ENCODE measurements at regions not wholly inside any gene's neighbourhood (a gene's known extent, or its start where the extent isn't known, plus 50 kb on each side); places are given as distances from the start of the nearest gene placed in this dataset.

- H3K4me3 ChIP-seq (replicated peaks in 1 of 3; ENCODE audit: insufficient read depth in 1 of 3, low read depth in 2 of 3, low read length in 3 of 3), result no peak overlapping the region
- WGBS (ENCODE audit: low lambda C conversion rate), result 4% methylated on average over 2 of the region's 2 CpGs
- H3K36me3 ChIP-seq (replicated peaks in 1 of 2; ENCODE audit: control insufficient read depth in 1 of 2, insufficient read depth in 2 of 2, low read length in 2 of 2), result no peaks in the 10 kb centered on the region
- BruUV-seq (replicated peaks), result no TSS peak
- no peak overlapping the region for H3K4me2 ChIP-seq (ENCODE audit: low read depth, low read length)
- FAIRE-seq (no peak), ATAC-seq (no peak), DNase-seq (ENCODE audit: low spot score) (no peak)
- no peak overlapping the region for H2AFZ ChIP-seq (ENCODE audit: low read length)
- in situ Hi-C loops (cut with HindIII; ENCODE audit: extremely low pct_ligation_motif_present, low pct_unique_long_range_greater_than_20kb) (no loop called here), intact Hi-C loops (cut with micrococcal nuclease; ENCODE audit: unreplicated experiment) (no loop called here)
- H4K20me1 ChIP-seq (ENCODE audit: insufficient read depth, low read length), result no peaks in the 10 kb centered on the region
- peaks cover 15% of the 10 kb centered on the region; the same call in 1 of the 2 replicates for H3K9me3 ChIP-seq (ENCODE audit: low read length)
- CTCF ChIA-PET (ENCODE audit: low intra/inter-chr PET ratio, low total read pairs), result no interaction called here
- H3K4me1 ChIP-seq (ENCODE audit: insufficient read depth, low read length), result no peaks in the 10 kb centered on the region
- H3K27ac ChIP-seq (ENCODE audit: extremely low read length, insufficient read depth, low read length), result no peak overlapping the region
- H3K9ac ChIP-seq (ENCODE audit: insufficient read depth, low read depth, low read length), result no peak overlapping the region
- POLR2A ChIA-PET, result no interaction called here
- H3K27me3 ChIP-seq (ENCODE audit: control insufficient read depth in 1 of 2, insufficient read depth in 2 of 2, low read length in 2 of 2), result peaks cover 0 to 19% of the 10 kb centered on the region in 2 experiments; a peak in 1 of 5 replicates
- no peaks in the 10 kb centered on the region for H3K79me2 ChIP-seq (ENCODE audit: insufficient read depth, low read length)
- TF ChIP-seq ZMYM3 (CRISPR knock-in tag; IDR thresholded peaks at IDR 0.05) (no peak), HNRNPLL (IDR thresholded peaks at IDR 0.05; ENCODE audit: low read depth, low read length, poor library complexity, severe bottlenecking) (no peak), ZNF644 (CRISPR knock-in tag; IDR thresholded peaks at IDR 0.05; ENCODE audit: low read depth) (no peak), CBX5 (CRISPR knock-in tag; IDR thresholded peaks at IDR 0.05; ENCODE audit: borderline replicate concordance) (no peak), DZIP1 (CRISPR knock-in tag; IDR thresholded peaks at IDR 0.05) (no peak), HIVEP1 (CRISPR knock-in tag; IDR thresholded peaks at IDR 0.05) (no peak), STAT6 (CRISPR knock-in tag; IDR thresholded peaks at IDR 0.05; ENCODE audit: borderline replicate concordance) (no peak)
Observed at GRCh38 chr10:128929767-128930166, 537.3 kb upstream of the MGMT start.

All from HepG2 (cell line).